HG03108 (cell line): ENCODE measurements at regions not wholly inside any gene's neighbourhood (a gene's known extent, or its start where the extent isn't known, plus 50 kb on each side); places are given as distances from the start of the nearest gene placed in this dataset.
"Not testable (repeated sequence)": the region's sequence is repeated elsewhere in the genome, so short reads cannot be mapped to it uniquely, and the experiment has no call there.

Experiments used
- ATAC-seq: cut with Tn5 transposase; IDR thresholded peaks from one replicate; pipeline ENCODE4 v1.9.1; 2021; ENCODE audit warnings: moderate library complexity; ENCODE audit not compliant: unreplicated experiment

DNA sequence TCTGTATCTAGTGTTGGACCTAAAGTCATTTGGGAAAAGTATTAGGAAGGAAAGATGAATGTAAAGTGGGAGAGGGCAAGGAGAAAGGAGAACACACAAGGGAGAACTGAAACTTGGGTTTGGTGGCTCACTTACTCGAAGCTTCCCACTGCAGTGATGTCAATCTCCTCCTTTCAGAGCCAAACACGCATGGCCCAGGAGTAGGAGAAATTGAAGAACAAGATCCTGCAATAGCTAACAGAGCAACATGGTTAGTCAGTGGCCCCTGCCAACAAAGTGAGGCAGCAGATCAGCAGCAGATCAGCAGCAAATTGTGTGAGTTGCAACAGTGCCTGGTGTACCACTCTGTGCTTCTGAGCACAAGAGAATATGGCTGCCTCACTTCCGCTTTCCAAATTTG lies 366.4 kb downstream of the PSAT1 start:
- ATAC-seq = no peak

DNA sequence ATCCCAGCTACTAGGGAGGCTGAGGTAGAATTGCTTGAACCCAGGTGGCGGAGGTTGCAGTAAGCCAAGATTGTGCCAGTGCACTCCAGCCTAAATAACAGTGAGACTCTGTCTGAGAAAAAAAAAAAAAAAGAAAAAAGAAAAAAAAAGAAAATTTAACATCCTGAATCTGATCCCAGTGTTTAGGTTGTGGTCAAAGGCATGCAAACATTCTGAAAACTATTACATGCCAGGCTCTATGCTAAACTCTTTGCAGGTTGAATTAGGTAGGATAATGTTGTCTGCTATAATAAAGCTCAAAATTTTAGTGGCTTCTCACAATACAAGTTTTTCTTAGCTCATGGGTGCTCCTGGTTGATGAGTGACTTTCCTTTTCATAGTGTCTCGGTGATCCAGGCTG lies 367.4 kb downstream of the PSAT1 start:
- no peak for ATAC-seq

DNA sequence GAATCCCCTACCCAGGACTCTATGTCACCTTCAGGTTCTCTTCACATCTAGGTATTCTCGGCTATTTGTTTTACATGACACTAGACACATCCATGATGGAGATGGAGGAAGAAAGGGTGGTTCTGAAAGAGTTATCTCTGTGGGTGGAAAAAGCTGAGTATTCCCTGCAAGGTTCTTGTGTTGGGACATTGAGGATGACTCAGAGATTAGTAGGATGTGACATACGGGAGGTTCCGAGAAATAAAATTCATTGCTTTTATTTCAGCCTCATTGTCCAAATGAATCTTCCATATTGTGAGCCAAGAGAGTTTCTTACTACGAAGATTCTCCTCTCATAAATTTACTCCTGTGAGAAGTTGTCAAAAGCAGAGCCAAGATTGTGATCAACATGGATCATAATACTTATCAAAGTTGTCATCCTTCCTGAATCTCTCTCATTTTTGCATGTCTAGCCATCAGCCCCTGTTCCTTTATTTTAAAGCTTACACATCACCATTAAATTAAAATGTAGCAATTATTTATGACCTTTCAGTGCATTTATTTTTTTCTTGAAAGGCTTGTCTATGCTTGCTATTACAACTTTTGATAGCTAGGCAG lies 370.0 kb downstream of the PSAT1 start:
- no peak for ATAC-seq

DNA sequence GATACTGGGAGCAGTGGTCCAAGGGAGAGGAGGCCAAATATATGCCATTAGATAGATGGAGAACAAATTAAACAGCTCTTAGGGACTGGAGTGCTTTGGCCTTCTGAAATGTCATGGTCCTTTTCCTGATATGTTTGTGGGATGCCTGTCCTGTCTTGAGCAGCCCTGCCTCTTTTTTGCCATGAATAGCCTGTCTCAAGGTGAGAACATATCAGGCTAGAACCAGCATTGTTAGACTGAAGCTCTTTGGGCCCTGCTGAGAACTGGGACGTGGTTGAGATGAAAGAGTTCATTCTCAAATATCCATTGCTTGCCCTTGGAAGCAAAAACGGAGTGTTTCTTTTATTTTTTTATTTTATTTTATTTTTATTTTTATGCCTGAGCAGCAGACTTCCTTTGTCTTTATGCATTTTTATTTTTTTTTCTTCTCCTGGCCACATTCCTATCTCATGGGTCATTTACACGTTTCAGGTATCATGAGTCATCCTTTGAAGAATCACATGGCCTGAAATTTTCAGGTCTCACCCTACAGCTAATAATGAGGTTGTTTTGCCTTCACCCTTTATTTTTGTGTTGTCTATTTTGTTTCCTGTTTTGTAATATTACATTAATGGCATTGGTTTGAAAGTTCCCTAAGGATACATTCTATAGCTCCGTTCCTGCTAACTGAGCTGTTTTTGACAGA lies 371.4 kb downstream of the PSAT1 start:
- ATAC-seq = no peak

DNA sequence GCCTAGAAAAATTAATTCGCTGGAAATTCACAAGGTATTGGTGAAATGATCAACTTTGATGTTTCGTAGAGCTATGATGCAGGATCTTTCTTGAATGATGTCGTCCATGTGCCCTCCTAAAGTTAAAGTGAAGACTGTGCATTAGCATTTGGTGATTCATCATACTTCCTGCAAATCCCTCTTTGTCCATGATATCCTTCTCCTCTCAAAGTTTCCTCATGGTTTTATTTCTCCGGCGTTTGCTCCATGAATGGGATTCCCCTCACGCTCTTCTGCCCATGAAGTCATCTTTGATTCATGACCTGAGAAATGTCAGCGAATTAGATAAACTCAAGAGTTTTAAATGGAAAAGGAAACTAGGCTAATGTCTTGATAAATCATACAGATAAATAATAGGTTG lies 372.7 kb downstream of the PSAT1 start:
- ATAC-seq = no peak

DNA sequence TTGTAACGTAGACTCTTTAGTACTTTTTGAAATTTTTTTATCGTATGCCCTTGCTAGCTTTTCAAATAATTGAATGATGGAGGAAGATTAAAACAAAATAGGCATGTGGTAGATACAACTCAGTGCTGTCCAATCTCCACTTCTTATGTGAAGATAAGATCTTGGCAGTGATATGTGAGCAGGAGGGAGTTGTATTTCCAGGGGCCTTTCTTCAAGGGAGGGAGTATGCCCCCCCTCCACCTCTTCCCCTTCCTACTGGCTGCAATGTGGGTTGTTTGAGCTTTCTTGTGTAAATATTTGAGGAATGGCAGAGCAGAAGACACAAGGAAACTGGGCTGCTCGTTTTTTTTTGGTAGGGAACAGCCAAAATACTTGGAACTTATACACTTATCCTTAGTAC lies 374.9 kb downstream of the PSAT1 start:
- ATAC-seq = no peak

DNA sequence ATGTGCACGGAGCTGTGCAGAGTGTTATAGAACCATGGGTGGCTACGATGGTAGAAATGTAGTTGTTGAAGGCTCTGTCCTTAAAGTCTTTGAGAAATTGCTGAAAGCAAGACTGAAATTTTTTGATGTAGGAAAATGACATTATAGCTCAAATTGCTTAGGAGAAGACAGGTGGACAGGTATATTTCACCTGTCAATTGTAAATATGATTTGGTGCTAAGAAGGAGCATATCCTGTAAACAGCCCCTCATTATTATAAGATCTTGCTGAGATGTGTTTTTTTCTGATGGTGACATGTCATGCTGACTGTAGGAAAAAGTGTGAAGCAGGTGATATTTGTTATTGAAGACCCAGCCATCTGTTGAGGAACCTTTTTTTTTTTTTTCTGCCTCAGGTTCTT lies 377.9 kb downstream of the PSAT1 start:
- no peak for ATAC-seq

DNA sequence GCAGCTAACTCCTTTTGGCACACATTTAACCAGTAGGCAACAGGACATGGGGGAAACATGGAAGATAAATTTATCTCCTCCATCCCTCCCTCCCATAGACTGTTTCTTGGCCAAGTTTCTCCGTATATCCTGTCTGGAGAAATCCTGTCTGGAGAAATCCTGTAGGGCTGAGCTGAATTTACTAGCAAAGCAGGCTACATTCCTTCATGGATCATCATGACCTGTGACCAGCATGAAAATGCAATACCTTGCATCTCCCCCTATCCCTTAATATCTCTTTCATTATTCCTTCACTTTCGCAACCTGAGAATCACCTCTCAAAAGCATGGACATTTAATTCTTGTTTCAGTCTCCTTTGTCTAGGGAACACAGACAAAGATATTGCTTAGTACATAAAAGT lies 379.1 kb downstream of the PSAT1 start:
- ATAC-seq = no peak

DNA sequence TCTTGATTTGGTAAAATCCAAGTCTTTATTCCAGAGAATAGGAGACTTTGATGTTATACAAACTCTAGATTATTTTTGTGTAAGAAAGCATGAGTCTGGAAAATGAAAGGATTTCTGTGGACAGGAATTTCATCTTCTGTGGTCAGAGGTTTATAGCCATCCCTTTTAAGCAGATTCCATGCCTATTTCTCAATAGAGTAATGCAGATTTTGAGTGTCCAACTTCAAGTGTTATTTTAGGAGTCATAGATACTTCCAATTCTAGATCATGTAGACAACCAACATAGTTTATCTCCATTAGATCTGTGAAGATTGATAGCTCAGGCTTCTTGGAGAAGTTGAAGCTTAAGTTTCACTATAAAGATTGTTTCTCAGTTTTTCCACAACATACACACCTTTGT lies 379.7 kb downstream of the PSAT1 start:
- no peak for ATAC-seq

DNA sequence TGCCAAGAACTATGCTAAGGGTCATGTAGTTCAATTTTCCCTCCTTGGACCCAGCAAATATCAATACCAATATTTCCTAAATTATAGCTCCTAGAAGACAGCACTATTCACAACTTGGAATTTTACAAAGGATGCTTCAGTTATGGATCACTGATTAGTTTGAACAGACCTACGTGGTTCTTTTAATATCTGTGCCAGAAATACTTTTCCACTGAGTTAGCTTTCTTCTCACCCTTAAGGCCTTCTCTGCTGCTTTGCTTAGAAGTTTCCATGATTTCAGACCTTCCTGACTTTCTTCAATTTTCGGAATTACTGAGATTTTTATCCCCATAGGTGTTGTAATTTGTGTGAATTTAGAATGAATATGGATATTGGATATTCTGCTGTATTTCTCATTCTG lies 380.4 kb downstream of the PSAT1 start:
- ATAC-seq = no peak

DNA sequence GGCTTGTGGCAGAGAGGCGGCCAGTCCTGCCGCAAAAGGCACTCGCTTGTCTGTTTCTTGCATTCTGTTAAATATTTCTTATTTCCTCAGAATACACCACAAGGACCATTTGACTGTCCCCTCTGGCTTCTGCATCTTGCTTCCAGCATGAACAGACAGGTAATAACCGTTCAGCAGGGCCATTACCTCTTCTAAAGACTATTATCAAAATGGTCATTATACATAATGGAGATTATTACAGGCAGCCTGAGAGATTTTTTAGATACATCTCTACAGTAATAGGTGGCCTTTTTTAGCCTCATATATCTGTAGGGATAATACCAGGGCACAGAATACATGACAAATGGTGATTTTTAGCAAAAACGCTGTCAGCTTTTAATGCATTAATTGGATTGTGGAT lies 382.0 kb downstream of the PSAT1 start:
- ATAC-seq = no peak

DNA sequence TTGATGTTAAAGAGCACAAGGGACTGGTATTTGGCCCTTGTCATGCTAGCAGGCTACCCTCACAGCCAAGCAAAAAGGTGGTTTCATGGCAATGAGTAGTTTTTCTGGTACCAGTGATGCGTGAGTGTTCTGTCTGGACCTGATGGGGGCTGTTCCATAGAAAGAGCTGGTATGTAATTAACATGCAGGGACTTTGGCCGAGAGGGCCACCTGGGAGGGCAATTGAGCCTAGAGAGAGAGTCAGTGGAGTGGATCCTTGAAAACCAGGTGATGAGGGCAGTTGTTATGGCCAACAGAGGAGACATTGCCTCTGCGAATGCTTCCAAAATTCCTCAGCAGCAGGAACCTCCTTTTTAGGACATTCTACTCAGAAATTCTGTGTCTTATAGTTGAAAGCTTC lies 383.3 kb downstream of the PSAT1 start:
- no peak for ATAC-seq

DNA sequence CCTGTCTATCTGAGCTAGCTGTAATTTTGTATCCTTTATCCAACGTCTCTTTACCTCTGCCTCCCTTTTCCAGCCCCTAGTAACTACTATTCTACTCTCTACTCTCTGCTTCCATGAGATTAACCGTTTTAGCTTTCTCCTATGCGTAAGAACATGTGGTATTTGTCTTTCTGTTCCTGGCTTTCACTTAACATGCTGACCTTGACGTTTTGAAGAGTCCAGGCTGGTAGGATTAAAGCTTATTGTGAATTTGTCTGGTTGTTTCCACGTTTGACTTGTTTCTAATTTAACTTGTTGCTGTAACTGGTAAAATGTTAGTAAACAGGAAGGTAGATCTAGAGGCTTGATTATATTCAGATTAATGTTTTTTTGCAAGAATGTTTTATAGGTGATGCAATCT lies 385.3 kb downstream of the PSAT1 start:
- ATAC-seq = no peak

DNA sequence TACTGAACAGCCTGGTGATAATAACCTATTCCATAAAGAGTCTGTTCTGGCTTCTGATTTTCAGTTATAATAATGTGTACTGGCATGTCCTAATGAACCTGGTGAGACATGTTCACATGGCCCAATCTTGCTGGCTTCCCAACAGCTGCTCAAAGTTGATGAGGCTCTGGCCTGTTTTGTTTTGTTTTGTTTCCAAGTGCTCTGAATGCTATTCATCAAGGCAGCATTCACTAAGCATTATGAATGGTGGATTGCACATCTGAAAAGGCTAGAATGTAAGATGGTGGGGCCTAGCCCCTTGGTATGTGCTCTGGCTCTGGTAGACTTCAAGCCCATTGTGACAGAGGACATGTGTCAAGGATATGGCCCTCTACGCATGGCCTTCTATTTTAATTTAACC lies 388.5 kb downstream of the PSAT1 start:
- ATAC-seq = no peak

DNA sequence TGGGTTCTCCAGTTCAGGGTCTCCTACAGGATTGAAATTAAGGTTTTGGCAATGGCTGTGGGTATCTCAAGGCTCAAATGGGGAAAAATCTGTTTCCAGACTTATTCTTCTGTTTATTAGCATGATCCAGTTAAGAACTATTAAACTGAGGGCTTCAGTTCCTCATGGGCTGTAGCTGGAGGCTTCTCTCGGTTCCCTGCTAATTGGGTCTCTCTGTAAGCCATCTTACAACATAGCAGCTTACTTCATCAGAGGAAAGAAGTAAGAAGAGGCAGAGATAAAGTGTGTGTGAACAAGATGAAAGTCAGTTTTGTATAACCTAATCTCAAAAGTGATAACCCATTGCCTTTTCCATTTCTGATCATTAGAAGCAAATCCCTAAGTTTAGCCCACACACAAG lies 391.9 kb downstream of the PSAT1 start:
- ATAC-seq = no peak

DNA sequence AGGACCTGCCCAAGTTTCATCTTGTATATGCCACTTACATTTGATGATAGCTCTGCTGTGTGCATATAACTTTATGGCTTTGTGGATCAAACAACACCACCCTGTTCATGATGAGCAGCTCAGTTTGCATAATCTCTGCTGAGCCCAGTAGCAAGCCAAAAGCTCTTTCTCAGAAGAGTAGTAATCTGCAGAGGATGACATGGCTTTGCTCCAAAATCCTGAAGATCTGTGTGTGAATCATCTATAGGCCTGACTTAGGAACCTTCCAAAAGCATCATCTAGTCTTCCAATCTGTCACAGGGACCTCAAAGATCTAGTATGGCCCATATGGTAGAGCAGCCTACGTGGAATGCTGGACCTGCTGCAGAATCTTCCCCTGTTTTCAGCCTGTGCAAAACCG lies 394.6 kb downstream of the PSAT1 start:
- ATAC-seq = no peak

DNA sequence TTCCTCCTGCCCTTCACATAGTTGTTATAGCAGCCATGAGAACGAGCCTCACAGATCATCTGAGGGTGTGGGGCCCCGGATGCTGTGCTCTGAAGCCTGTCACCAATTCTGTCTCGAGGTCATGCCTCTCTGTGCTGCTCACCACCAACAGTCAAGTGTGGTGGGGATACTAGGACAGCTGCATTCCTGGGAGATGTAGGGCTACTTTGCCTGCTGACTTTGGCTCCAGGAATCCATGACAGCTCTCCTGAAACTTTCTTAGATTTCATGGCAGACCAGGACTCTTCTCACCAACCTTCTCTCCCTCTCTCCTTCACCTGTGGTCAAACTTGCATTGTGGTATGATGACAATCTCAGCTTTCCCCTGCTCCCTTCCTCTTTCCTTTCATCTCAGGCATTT lies 395.9 kb downstream of the PSAT1 start:
- ATAC-seq = no peak

DNA sequence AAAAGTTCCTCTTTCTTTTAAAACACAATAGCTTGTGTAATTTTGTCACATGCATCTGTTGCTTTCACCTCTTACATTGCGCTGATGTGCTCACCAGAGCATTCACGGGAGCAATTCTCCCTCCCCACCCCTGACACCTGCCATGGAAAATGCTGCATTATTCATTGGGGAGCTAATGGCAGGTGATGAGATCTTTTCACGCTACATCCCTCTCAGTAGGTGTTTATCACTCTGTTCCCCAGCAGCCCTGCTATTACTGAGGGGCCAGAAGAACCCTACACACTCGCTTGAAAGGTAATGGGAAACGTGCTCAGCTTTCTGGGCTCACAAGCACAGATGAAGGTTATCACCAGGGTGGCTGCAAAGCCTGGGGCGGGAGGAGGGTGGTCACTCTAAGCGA lies 398.0 kb downstream of the PSAT1 start:
- no peak for ATAC-seq

DNA sequence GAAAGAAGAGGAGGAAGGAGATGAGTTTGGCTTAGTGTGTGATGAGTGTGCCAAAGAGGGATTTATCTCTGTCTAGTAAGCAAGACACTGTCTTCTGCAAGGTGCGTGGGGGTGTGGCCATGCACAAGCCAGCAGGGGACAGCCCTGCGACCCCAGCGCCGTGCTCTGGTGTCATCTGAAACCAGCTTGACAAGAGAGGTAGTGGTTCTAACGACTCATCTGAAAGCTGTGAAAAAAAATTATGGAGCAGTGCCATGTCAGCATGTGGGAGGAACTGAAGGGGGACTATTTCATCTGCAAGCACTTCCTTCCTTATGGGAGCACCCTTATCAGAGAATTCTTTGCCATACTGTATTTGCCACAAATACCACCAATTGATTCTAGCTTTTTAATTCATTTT lies 398.6 kb downstream of the PSAT1 start:
- no peak for ATAC-seq

DNA sequence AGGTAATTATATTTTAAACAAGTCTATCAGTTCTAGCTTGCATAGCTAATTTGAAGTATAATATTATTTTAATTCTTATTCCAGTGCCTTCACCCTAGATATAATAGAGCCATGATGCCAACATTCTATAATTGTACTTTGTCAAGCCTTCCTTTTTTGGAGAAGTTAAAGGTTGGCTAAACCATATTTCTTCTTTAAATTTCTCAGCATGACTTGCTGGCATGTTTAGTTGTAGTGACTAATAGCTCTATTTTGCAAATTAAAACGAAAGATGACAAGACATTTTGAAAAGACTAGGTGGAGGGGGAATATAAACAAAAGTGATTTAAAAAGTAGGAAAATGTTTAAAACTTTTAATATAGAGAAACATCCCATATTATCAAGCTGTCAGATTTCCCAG lies 400.7 kb downstream of the PSAT1 start:
- no peak for ATAC-seq

DNA sequence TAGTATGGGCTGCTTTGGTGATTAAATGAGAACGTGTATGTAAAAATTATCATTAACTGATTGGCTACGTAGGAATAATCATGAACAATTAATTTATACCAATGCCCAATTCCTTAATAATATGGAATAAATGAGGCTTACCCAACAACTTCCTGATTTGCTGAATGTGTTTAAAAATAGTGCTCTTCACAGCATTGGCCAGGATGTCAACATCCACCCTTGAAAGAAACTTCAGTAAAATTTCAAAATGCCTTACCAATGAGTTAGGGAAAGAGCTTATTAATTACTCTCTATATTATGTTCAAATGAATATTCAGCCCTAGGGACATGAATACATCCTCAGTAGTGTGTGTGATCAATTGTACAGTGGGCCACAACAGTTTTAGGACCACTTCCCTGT lies 401.4 kb downstream of the PSAT1 start:
- ATAC-seq = no peak

DNA sequence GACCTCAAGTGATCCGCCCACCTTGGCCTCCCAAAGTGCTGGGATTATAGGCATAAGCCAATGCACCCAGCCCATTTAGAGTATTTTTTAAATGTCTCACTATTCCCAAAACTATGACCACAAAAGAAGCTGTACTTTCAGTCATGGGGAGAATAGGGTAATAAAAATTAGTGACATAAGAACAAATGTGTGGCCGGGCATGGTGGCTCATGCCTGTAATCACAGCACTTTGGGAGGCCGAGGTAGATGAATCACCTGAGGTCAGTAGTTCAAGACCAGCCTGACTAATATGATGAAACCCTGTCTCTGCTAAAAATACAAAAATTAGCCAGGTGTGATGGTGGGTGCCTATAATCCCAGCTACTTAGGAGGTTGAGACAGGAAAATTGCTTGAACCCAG lies 402.3 kb downstream of the PSAT1 start:
- not testable (repeated sequence) for ATAC-seq

DNA sequence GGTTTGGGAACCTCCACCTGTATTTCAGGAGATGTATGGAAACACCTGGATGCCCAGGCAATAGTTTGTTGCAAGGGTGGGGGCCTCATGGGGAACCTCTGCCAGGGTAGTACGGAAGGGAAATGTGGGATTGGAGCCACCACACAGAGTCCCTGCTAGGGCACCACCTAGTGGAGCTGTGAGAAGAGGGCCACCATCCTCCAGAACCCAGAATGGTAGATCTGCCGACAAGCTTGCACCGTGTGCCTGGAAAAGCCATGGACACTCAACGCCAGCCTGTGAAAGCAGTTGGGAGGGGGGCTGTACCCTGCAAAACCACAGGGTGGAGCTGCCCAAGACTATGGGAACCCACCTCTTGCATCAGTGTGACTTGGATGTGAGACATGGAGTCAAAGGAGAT lies 407.2 kb downstream of the PSAT1 start:
- ATAC-seq = not testable (repeated sequence)
